ENCODE measurements at regions not wholly inside any gene's neighbourhood (a gene's known extent, or its start where the extent isn't known, plus 50 kb on each side); places are given as distances from the start of the nearest gene placed in this dataset.

DNA sequence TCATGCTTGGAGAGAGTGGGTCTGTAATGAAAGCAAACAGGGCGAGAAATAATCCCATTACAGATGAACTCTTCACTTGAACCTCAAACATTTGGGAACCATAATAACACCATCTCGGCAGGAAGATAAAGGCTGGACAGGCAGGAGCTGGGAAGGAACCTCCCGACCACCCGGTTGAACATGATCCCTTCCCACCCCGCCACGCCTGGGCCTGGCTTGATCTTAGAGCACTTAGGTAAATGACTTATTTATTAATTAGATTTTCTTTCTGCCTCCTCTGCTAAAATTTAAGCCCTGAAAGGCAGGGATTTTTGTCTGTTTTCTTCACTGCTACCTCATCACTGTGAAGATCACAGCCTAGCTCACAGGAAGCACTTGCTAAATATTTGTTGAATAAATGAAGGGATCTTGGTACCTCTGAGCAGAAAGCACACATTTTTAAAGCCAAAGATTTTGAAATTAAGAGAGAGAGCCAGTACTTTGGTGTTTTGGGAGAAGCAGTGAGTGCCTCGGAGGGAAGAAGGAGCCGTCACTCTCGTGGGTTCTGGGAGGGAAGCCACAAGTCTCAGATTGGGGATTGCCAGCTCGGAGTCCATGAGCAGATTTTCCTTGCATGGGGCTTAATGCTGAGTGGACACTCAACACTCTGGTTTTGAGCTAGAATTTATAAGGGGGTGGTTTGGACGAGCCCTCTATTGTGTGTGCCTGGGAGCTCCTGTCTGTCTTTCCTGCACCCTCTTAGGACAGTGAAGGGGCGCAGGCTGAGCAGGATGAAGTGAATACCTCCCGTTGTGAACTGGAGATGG is 133.3 kb downstream of the MACROH2A1 start:
- TF ChIP-seq, protein P1, sequence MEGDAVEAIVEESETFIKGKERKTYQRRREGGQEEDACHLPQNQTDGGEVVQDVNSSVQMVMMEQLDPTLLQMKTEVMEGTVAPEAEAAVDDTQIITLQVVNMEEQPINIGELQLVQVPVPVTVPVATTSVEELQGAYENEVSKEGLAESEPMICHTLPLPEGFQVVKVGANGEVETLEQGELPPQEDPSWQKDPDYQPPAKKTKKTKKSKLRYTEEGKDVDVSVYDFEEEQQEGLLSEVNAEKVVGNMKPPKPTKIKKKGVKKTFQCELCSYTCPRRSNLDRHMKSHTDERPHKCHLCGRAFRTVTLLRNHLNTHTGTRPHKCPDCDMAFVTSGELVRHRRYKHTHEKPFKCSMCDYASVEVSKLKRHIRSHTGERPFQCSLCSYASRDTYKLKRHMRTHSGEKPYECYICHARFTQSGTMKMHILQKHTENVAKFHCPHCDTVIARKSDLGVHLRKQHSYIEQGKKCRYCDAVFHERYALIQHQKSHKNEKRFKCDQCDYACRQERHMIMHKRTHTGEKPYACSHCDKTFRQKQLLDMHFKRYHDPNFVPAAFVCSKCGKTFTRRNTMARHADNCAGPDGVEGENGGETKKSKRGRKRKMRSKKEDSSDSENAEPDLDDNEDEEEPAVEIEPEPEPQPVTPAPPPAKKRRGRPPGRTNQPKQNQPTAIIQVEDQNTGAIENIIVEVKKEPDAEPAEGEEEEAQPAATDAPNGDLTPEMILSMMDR (conservative IDR thresholded peaks at IDR 0.05; ENCODE audit: low read length) = no peak
- TF ChIP-seq EZH2phosphoT487 (IDR thresholded peaks at IDR 0.05; ENCODE audit: borderline replicate concordance) = no peak
